IMR-90 (cell line): ENCODE measurements at regions not wholly inside any gene's neighbourhood (a gene's known extent, or its start where the extent isn't known, plus 50 kb on each side); places are given as distances from the start of the nearest gene placed in this dataset.

ENCODE experiments used
- ATAC-seq: fragments of 200-7000 bp; cut with Tn5 transposase; 2 replicates; pipeline ENCODE4 v1.9.1; 2020; ENCODE audit warnings: low read depth, mild to moderate bottlenecking, moderate library complexity
- BruUV-seq: library from RNA; stranded (reverse); fragments of 400-500 nt; replicated peaks from 2 replicates; lab custom pipeline; 2021; lab: Mats Ljungman, UMichigan
- CTCF ChIA-PET: fragments of 300-600 bp; formaldehyde crosslinking; extraction: SDS; loops from one replicate; lab custom pipeline; 2021; ENCODE audit warnings: antibody characterized with exemption; lab: Yijun Ruan, JAX
- POLR2A ChIA-PET: fragments of 300-600 bp; sonication (Branson Sonifier 250); formaldehyde crosslinking; loops from one replicate; lab custom pipeline; 2022; ENCODE audit warnings: antibody characterized with exemption; ENCODE audit not compliant: unreplicated experiment; lab: Charles Lee
- DNase-seq: peaks from one replicate; pipeline ENCODE4 v3.0.0; 2013
- H2AFZ ChIP-seq: replicated peaks from 2 replicates; pipeline ENCODE3; 2013; ENCODE audit warnings: low read length, mild to moderate bottlenecking; ENCODE audit not compliant: poor library complexity
- H2AK5ac ChIP-seq: 2 replicates; pipeline ENCODE4 v1.6.1; 2013; ENCODE audit warnings: low read depth, low read length, inconsistent platforms
- H2AK9ac ChIP-seq: replicated peaks from 2 replicates; pipeline ENCODE3; 2013; ENCODE audit warnings: mild to moderate bottlenecking, low read depth, low read length, moderate library complexity; ENCODE audit not compliant: poor library complexity
- H2BK120ac ChIP-seq: 2 replicates; pipeline ENCODE4 v1.6.1; 2013; ENCODE audit warnings: low read depth, low read length, inconsistent platforms
- H2BK15ac ChIP-seq: 3 replicates; pipeline ENCODE4 v1.6.1; 2013; ENCODE audit warnings: low read depth, low read length, inconsistent platforms
- H2BK20ac ChIP-seq: 2 replicates; pipeline ENCODE4 v1.6.1; 2013; ENCODE audit warnings: low read depth, mild to moderate bottlenecking, inconsistent platforms, low read length, moderate library complexity
- H2BK5ac ChIP-seq: 2 replicates; pipeline ENCODE4 v1.6.1; 2013; ENCODE audit warnings: mild to moderate bottlenecking, low read depth, low read length, inconsistent platforms; ENCODE audit not compliant: poor library complexity, severe bottlenecking
- H3K14ac ChIP-seq: replicated peaks from 2 replicates; pipeline ENCODE4 v1.6.1; 2013; ENCODE audit warnings: low read depth, low read length, inconsistent platforms
- H3K18ac ChIP-seq: 2 replicates; pipeline ENCODE4 v1.6.1; 2013; ENCODE audit warnings: low read depth, low read length, control low read depth
- H3K23ac ChIP-seq: 2 replicates; pipeline ENCODE4 v1.6.1; 2013; ENCODE audit warnings: low read depth, low read length, inconsistent platforms
- H3K27ac ChIP-seq: 2 replicates; pipeline ENCODE4 v1.5.1; 2013; ENCODE audit warnings: mild to moderate bottlenecking, control low read depth, low read length; ENCODE audit not compliant: insufficient read depth
- H3K27me3 ChIP-seq: 2 replicates; pipeline ENCODE4 v1.6.1; 2013; ENCODE audit warnings: low read length; ENCODE audit not compliant: control insufficient read depth, insufficient read depth
- H3K36me3 ChIP-seq: 2 replicates; pipeline ENCODE4 v1.6.1; 2013; ENCODE audit warnings: low read length, mixed read lengths; ENCODE audit not compliant: control insufficient read depth, insufficient read depth
- H3K4ac ChIP-seq: 2 replicates; pipeline ENCODE4 v1.6.1; 2013; ENCODE audit warnings: low read depth, low read length, inconsistent platforms
- H3K4me1 ChIP-seq: 2 replicates; pipeline ENCODE4 v1.6.1; 2013; ENCODE audit warnings: low read length, mixed read lengths; ENCODE audit not compliant: control insufficient read depth, insufficient read depth
- H3K4me2 ChIP-seq: 2 replicates; pipeline ENCODE4 v1.6.1; 2013; ENCODE audit warnings: low read depth, mild to moderate bottlenecking, control low read depth, low read length, moderate library complexity
- H3K4me3 ChIP-seq: 2 replicates; pipeline ENCODE4 v1.5.1; 2013; ENCODE audit warnings: low read depth, mild to moderate bottlenecking, control low read depth, low read length, moderate library complexity; ENCODE audit not compliant: insufficient read depth
- H3K56ac ChIP-seq: 2 replicates; pipeline ENCODE4 v1.6.1; 2013; ENCODE audit warnings: low read length, inconsistent platforms; ENCODE audit not compliant: insufficient read depth; ENCODE audit errors: extremely low read depth
- H3K79me1 ChIP-seq, 2 experiments: 2 replicates each; pipeline ENCODE4 v1.6.1; 2013; ENCODE audit warnings: low read length in 2 of 2, inconsistent platforms in 1 of 2, low read depth in 1 of 2
- H3K9ac ChIP-seq: 2 replicates; pipeline ENCODE4 v1.6.1; 2013; ENCODE audit warnings: low read depth, low read length, control low read depth
- H3K9me1 ChIP-seq: 2 replicates; pipeline ENCODE4 v1.6.1; 2013; ENCODE audit warnings: low read length, inconsistent platforms; ENCODE audit not compliant: insufficient read depth
- H3K9me3 ChIP-seq: 2 replicates; pipeline ENCODE4 v1.6.1; 2013; ENCODE audit warnings: low read length; ENCODE audit not compliant: control insufficient read depth, insufficient read depth
- H4K20me1 ChIP-seq: 2 replicates; pipeline ENCODE4 v1.6.1; 2013; ENCODE audit warnings: low read length, inconsistent platforms; ENCODE audit not compliant: insufficient read depth
- H4K5ac ChIP-seq: 2 replicates; pipeline ENCODE4 v1.6.1; 2013; ENCODE audit warnings: mild to moderate bottlenecking, low read depth, low read length, control low read depth
- H4K8ac ChIP-seq, 2 experiments: 2 replicates each; pipeline ENCODE4 v1.6.1; 2013; ENCODE audit warnings: low read depth in 2 of 2, low read length in 2 of 2, control low read depth in 1 of 2, inconsistent platforms in 1 of 2
- H4K91ac ChIP-seq: 2 replicates; pipeline ENCODE4 v1.6.1; 2013; ENCODE audit warnings: low read depth, low read length, inconsistent platforms; ENCODE audit not compliant: insufficient read depth
- BHLHE40 ChIP-seq: fragments of 150-350 bp; IDR thresholded peaks from 2 replicates; pipeline ENCODE4 v1.6.1; 2016; ENCODE audit warnings: mild to moderate bottlenecking, low read depth, low read length
- CEBPB ChIP-seq: IDR thresholded peaks from 2 replicates; pipeline ENCODE4 v1.6.1; 2012; ENCODE audit warnings: low read depth, low read length, improper control_type of control experiment
- CHD1 ChIP-seq: IDR thresholded peaks from 2 replicates; pipeline ENCODE4 v1.6.1; 2012; ENCODE audit warnings: low read depth, low read length, improper control_type of control experiment
- CTCF ChIP-seq: conservative IDR thresholded peaks from 2 replicates; pipeline ENCODE4 v1.5.1; 2012; ENCODE audit warnings: mild to moderate bottlenecking, low read depth, low read length, improper control_type of control experiment
- ELK1 ChIP-seq: fragments of 150-350 bp; IDR thresholded peaks from 2 replicates; pipeline ENCODE4 v1.6.1; 2016; ENCODE audit warnings: low read depth, mild to moderate bottlenecking, low read length, moderate library complexity, borderline replicate concordance
- FOS ChIP-seq: fragments of 150-350 bp; IDR thresholded peaks from 2 replicates; pipeline ENCODE4 v1.6.1; 2016; ENCODE audit warnings: low read depth, low read length
- MAFK ChIP-seq: IDR thresholded peaks from 2 replicates; pipeline ENCODE4 v1.6.1; 2012; ENCODE audit warnings: low read depth, low read length, improper control_type of control experiment
- MAZ ChIP-seq: IDR thresholded peaks from 2 replicates; pipeline ENCODE4 v1.6.1; 2012; ENCODE audit warnings: low read depth, mild to moderate bottlenecking, low read length, improper control_type of control experiment, moderate library complexity, borderline replicate concordance
- MXI1 ChIP-seq: IDR thresholded peaks from 2 replicates; pipeline ENCODE4 v1.6.1; 2012; ENCODE audit warnings: low read depth, mild to moderate bottlenecking, low read length, moderate library complexity, borderline replicate concordance
- NFE2L2 ChIP-seq: fragments of 150-350 bp; IDR thresholded peaks from 2 replicates; pipeline ENCODE4 v1.6.1; 2016; ENCODE audit warnings: low read depth, mild to moderate bottlenecking, low read length
- POLR2A ChIP-seq: IDR thresholded peaks from 2 replicates; pipeline ENCODE4 v1.6.1; 2012; ENCODE audit warnings: mild to moderate bottlenecking, low read depth, low read length
- RAD21 ChIP-seq: IDR thresholded peaks from 2 replicates; pipeline ENCODE4 v1.6.1; 2012; ENCODE audit warnings: low read length, improper control_type of control experiment
- RCOR1 ChIP-seq: IDR thresholded peaks from 2 replicates; pipeline ENCODE4 v1.6.1; 2012; ENCODE audit warnings: mild to moderate bottlenecking, low read length, improper control_type of control experiment; ENCODE audit not compliant: insufficient replicate concordance
- RFX5 ChIP-seq: IDR thresholded peaks from 2 replicates; pipeline ENCODE4 v1.8.0; 2012; ENCODE audit warnings: low read depth, mild to moderate bottlenecking, low read length, moderate library complexity
- SMC3 ChIP-seq: fragments of 150-350 bp; IDR thresholded peaks from 2 replicates; pipeline ENCODE4 v1.6.1; 2016; ENCODE audit warnings: low read depth, mild to moderate bottlenecking, antibody characterized with exemption, low read length, moderate library complexity
- USF2 ChIP-seq: fragments of 150-350 bp; IDR thresholded peaks from 2 replicates; pipeline ENCODE4 v1.6.1; 2017; ENCODE audit warnings: mild to moderate bottlenecking, antibody characterized with exemption, low read length, low read depth
- WGBS, 2 experiments: methylation state at CpG; one replicate each; pipeline versions ENCODE4 v1.1.5 to v1.1.7; 2013; ENCODE audit warnings: missing lambda C conversion rate in 2 of 2; ENCODE audit not compliant: insufficient read length in 1 of 2; ENCODE audit errors: extremely low coverage in 2 of 2; 5-methylcytosine and 5-hydroxymethylcytosine counted together
- dilution Hi-C: fragments of 300-500 bp; cut with HindIII; formaldehyde crosslinking; loops from one replicate; pipeline ENCODE4 v1.14.3; 2018; ENCODE audit warnings: low sequenced_read_pairs; ENCODE audit not compliant: unreplicated experiment
- in situ Hi-C: fragments of 300-500 bp; cut with MboI; formaldehyde crosslinking; loops from 3 replicates; pipeline ENCODE4 v1.14.3; 2019; ENCODE audit warnings: low sequenced_read_pairs, inconsistent platforms, mixed read lengths
- intact Hi-C: fragments of 100-400 bp; cut with micrococcal nuclease; formaldehyde crosslinking; loops from 2 replicates; pipeline ENCODE4 v1.10.0; 2022

- no peak for DNase-seq
- no peak overlapping the region for H3K4ac ChIP-seq
- no peak overlapping the region for H4K5ac ChIP-seq
- H3K4me3 ChIP-seq = no peak overlapping the region
- no peak overlapping the region for H4K91ac ChIP-seq
- H3K27me3 ChIP-seq = no peaks in the 10 kb centered on the region
- ATAC-seq = no peak
- no peak overlapping the region for H2AFZ ChIP-seq
- H2BK120ac ChIP-seq = no peak overlapping the region
- H2BK15ac ChIP-seq = no peak overlapping the region
- BruUV-seq = no TSS peak
- intact Hi-C loops = no loop called here
- CTCF ChIA-PET = no interaction called here
- no peaks in the 10 kb centered on the region for H3K79me1 ChIP-seq
- POLR2A ChIA-PET = no interaction called here
- H3K56ac ChIP-seq = no peak overlapping the region
- no peak overlapping the region for H3K18ac ChIP-seq
- no peak overlapping the region for H2BK20ac ChIP-seq
- WGBS, 2 experiments = no CpG with 5 or more reads among the region's 1 CpG
- no peak for TF ChIP-seq MAFK
- no peak for TF ChIP-seq MXI1
- TF ChIP-seq USF2 = no peak
- TF ChIP-seq RFX5 = no peak
- TF ChIP-seq MAZ = no peak
- no peak for TF ChIP-seq CEBPB
- no peak for TF ChIP-seq RAD21
- TF ChIP-seq POLR2A = no peak
- no peak for TF ChIP-seq FOS
- TF ChIP-seq ELK1 = no peak
- TF ChIP-seq RCOR1 = no peak
- TF ChIP-seq CHD1 = no peak
- no peak for TF ChIP-seq NFE2L2
- TF ChIP-seq CTCF = no peak
- no peak for TF ChIP-seq SMC3
- TF ChIP-seq BHLHE40 = no peak
- no peak overlapping the region for H2AK5ac ChIP-seq
- no peak overlapping the region for H3K23ac ChIP-seq
- no peak overlapping the region for H3K9ac ChIP-seq
- no peak overlapping the region for H2AK9ac ChIP-seq
- in situ Hi-C loops = no loop called here
- H3K36me3 ChIP-seq = no peaks in the 10 kb centered on the region
- H4K20me1 ChIP-seq = no peaks in the 10 kb centered on the region
- H3K14ac ChIP-seq = no peak overlapping the region
- no peak overlapping the region for H3K27ac ChIP-seq
- no peak overlapping the region for H2BK5ac ChIP-seq
- dilution Hi-C loops = no loop called here
- H3K4me2 ChIP-seq = no peak overlapping the region
- no peaks in the 10 kb centered on the region for H3K4me1 ChIP-seq
- no peaks in the 10 kb centered on the region for H3K9me3 ChIP-seq
- H3K9me1 ChIP-seq = no peaks in the 10 kb centered on the region
- no peak overlapping the region for H4K8ac ChIP-seq
Measured at GRCh38 chr6:67231092-67231491, 1404.0 kb upstream of the ADGRB3 start.
